Tibial nerve (tissue), 4 donors: ENCODE measurements at regions not wholly inside any gene's neighbourhood (a gene's known extent, or its start where the extent isn't known, plus 50 kb on each side); places are given as distances from the start of the nearest gene placed in this dataset.
"Not testable (repeated sequence)": the region's sequence is repeated elsewhere in the genome, so short reads cannot be mapped to it uniquely, and the experiment has no call there.

Experiments used
- DNase-seq, 2 donors: peaks; one replicate each; pipeline ENCODE4 v3.0.0-alpha.2; 2019; ENCODE audit warnings: low spot score in 2 of 2
- H3K27ac ChIP-seq, 4 donors: fragments of 200-600 bp; sonication (generic) in 3 of 4; one replicate each; pipeline ENCODE4 v1.5.1; 2017 to 2019; ENCODE audit warnings: mild to moderate bottlenecking in 1 of 4
- H3K27me3 ChIP-seq, 2 donors: fragments of 200-600 bp; sonication (generic) in 1 of 2; one replicate each; pipeline versions ENCODE4 v1.5.1 to v1.6.0; 2017 to 2019
- H3K36me3 ChIP-seq, 3 donors: fragments of 200-600 bp; sonication (generic); one replicate each; pipeline ENCODE4 v1.5.1; 2018 to 2019
- H3K4me1 ChIP-seq, 4 donors: fragments of 200-600 bp; sonication (generic) in 3 of 4; one replicate each; pipeline ENCODE4 v1.5.1; 2017 to 2019
- H3K4me3 ChIP-seq, 4 donors: fragments of 200-600 bp; sonication (generic) in 3 of 4; one replicate each; pipeline ENCODE4 v1.5.1; 2017 to 2019; ENCODE audit warnings: mild to moderate bottlenecking in 1 of 4, moderate library complexity in 1 of 4
- H3K9me3 ChIP-seq, 4 donors: fragments of 200-600 bp; sonication (generic) in 3 of 4; one replicate each; pipeline ENCODE4 v1.5.1; 2017 to 2019
- CTCF ChIP-seq, 5 experiments: fragments of 200-600 bp in 3 of 5; fragments of 450-650 bp in 2 of 5; sonication (generic) in 3 of 5; IDR thresholded peaks; one replicate each; pipeline ENCODE4 v1.5.1; 2016 to 2019; ENCODE audit warnings: antibody characterized with exemption in 5 of 5, mild to moderate bottlenecking in 3 of 5, moderate library complexity in 2 of 5
- EP300 ChIP-seq, 2 donors: sonication (generic); formaldehyde crosslinking; IDR thresholded peaks; one replicate each; pipeline ENCODE4 v1.6.1; 2017; ENCODE audit warnings: antibody characterized with exemption in 2 of 2, mild to moderate bottlenecking in 1 of 2
- POLR2A ChIP-seq, 2 donors: fragments of 450-650 bp; IDR thresholded peaks; one replicate each; pipeline ENCODE4 v1.6.1; 2017; ENCODE audit warnings: antibody characterized with exemption in 2 of 2, mild to moderate bottlenecking in 2 of 2, moderate library complexity in 2 of 2
- WGBS, 2 donors: methylation state at CpG; one replicate each; pipeline ENCODE4 v1.1.5; 2018; 5-methylcytosine and 5-hydroxymethylcytosine counted together

GRCh38 chr14:104266631-104267575 is 128.5 kb downstream of the KIF26A start:
- 83 to 86% methylated on average over 27 to 29 of the region's 29 CpGs for WGBS, 2 donors
- TF ChIP-seq CTCF (IDR thresholded peaks at IDR 0.05): no peak
- no peak for TF ChIP-seq POLR2A (IDR thresholded peaks at IDR 0.05)
- no peak for TF ChIP-seq EP300 (IDR thresholded peaks at IDR 0.05)
- H3K4me3 ChIP-seq: no peak overlapping the region
- H3K4me1 ChIP-seq: peaks cover 0 to 7% (median 0%) of the 10 kb centered on the region in 4 donors
- H3K27me3 ChIP-seq: no peaks in the 10 kb centered on the region
- H3K9me3 ChIP-seq: peaks cover 0 to under 1% (median 0%) of the 10 kb centered on the region in 4 donors
- H3K36me3 ChIP-seq: no peaks in the 10 kb centered on the region
- DNase-seq: no peak
- H3K27ac ChIP-seq: no peak overlapping the region

GRCh38 chr14:104267895-104268294 is 129.5 kb downstream of the KIF26A start:
- no peak overlapping the region for H3K27ac ChIP-seq
- H3K4me3 ChIP-seq: no peak overlapping the region
- TF ChIP-seq CTCF (IDR thresholded peaks at IDR 0.05) (no peak), EP300 (IDR thresholded peaks at IDR 0.05) (no peak), POLR2A (IDR thresholded peaks at IDR 0.05) (no peak)
- no peak for DNase-seq
- no peaks in the 10 kb centered on the region for H3K36me3 ChIP-seq
- WGBS, 2 donors: 33 to 39% methylated on average over 18 of the region's 18 CpGs
- peaks cover 0 to 7% (median 0%) of the 10 kb centered on the region in 4 donors for H3K4me1 ChIP-seq
- no peaks in the 10 kb centered on the region for H3K9me3 ChIP-seq
- no peaks in the 10 kb centered on the region for H3K27me3 ChIP-seq

GRCh38 chr14:104268295-104268694 is 129.9 kb downstream of the KIF26A start:
- Histone ChIP-seq H3K27me3 (no peaks in the 10 kb centered on the region), H3K9me3 (no peaks in the 10 kb centered on the region), H3K27ac (no peak overlapping the region), H3K4me1 (peaks cover 0 to 7% (median 0%) of the 10 kb centered on the region in 4 donors), H3K36me3 (no peaks in the 10 kb centered on the region), H3K4me3 (no peak overlapping the region)
- TF ChIP-seq EP300 (IDR thresholded peaks at IDR 0.05) (no peak), CTCF (IDR thresholded peaks at IDR 0.05) (no peak), POLR2A (IDR thresholded peaks at IDR 0.05) (no peak)
- WGBS, 2 donors: 77 to 81% methylated on average over 7 of the region's 7 CpGs
- no peak for DNase-seq

GRCh38 chr14:104268725-104269436 is 130.5 kb downstream of the KIF26A start:
- Histone ChIP-seq H3K36me3 (no peaks in the 10 kb centered on the region), H3K9me3 (no peaks in the 10 kb centered on the region), H3K27ac (no peak overlapping the region), H3K27me3 (no peaks in the 10 kb centered on the region), H3K4me1 (peaks cover 0 to 7% (median 0%) of the 10 kb centered on the region in 4 donors), H3K4me3 (no peak overlapping the region)
- DNase-seq: no peak
- 78 to 84% methylated on average over 22 to 24 of the region's 25 CpGs for WGBS, 2 donors
- no peak for TF ChIP-seq EP300 (IDR thresholded peaks at IDR 0.05)
- no peak for TF ChIP-seq POLR2A (IDR thresholded peaks at IDR 0.05)
- TF ChIP-seq CTCF (IDR thresholded peaks at IDR 0.05): no peak

- WGBS, 2 donors: 90 to 94% methylated on average over 29 to 32 of the region's 34 CpGs
- H3K4me3 ChIP-seq, H3K9me3 ChIP-seq, H3K27ac ChIP-seq, H3K27me3 ChIP-seq, DNase-seq, H3K36me3 ChIP-seq, H3K4me1 ChIP-seq: not testable (repeated sequence)
Observed at GRCh38 chr14:104269511-104270241, 131.3 kb downstream of the KIF26A start.
